Hepatocyte (in vitro differentiated cells): ENCODE measurements at regions not wholly inside any gene's neighbourhood (a gene's known extent, or its start where the extent isn't known, plus 50 kb on each side); places are given as distances from the start of the nearest gene placed in this dataset.

Source experiments
- EZH2 ChIP-seq: fragments of 200-600 bp; sonication (generic); IDR thresholded peaks from 2 replicates; pipeline ENCODE4 v1.6.1; 2016; ENCODE audit warnings: antibody characterized with exemption, mild to moderate bottlenecking, borderline replicate concordance
- TF ChIP-seq, protein P1 (sequence below): fragments of 200-600 bp; sonication (generic); IDR thresholded peaks from 2 replicates; pipeline ENCODE4 v1.5.1; 2016; ENCODE audit warnings: antibody characterized with exemption, mild to moderate bottlenecking; ENCODE audit not compliant: poor library complexity

DNA sequence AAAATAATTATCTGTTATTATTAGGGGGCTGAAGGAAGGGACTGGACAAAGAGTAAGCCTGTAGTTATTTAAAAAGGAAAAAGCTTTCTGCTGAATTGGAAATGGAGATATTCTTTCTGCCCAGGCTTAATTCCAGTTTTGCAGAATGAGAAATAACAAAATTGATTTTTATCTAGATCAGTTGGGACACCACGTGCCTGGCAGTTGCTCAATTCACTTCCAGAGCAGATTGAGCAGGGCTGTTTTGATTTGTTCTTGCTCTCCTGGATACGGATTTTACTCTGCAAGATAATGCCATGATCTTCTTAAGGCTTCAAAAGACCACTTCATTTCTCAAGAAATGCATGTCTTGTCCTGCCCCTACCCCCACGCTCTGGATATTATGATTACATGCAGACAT, 524.3 kb downstream of the TCERG1L start:
- TF ChIP-seq, protein P1, sequence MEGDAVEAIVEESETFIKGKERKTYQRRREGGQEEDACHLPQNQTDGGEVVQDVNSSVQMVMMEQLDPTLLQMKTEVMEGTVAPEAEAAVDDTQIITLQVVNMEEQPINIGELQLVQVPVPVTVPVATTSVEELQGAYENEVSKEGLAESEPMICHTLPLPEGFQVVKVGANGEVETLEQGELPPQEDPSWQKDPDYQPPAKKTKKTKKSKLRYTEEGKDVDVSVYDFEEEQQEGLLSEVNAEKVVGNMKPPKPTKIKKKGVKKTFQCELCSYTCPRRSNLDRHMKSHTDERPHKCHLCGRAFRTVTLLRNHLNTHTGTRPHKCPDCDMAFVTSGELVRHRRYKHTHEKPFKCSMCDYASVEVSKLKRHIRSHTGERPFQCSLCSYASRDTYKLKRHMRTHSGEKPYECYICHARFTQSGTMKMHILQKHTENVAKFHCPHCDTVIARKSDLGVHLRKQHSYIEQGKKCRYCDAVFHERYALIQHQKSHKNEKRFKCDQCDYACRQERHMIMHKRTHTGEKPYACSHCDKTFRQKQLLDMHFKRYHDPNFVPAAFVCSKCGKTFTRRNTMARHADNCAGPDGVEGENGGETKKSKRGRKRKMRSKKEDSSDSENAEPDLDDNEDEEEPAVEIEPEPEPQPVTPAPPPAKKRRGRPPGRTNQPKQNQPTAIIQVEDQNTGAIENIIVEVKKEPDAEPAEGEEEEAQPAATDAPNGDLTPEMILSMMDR: no peak
- no peak for TF ChIP-seq EZH2
